OCI-LY3 (cell line): ENCODE measurements at regions not wholly inside any gene's neighbourhood (a gene's known extent, or its start where the extent isn't known, plus 50 kb on each side); places are given as distances from the start of the nearest gene placed in this dataset.

Source experiments
- H2AFZ ChIP-seq: fragments of 200-600, 300-600 bp; shearing (Covaris generic); 2 replicates; pipeline ENCODE4 v1.6.0; 2014; ENCODE audit warnings: antibody characterized with exemption, low read depth, low read length
- H3K27ac ChIP-seq: fragments of 200-600, 300-600 bp; sonication (generic); 2 replicates; pipeline ENCODE4 v1.5.1; 2014; ENCODE audit warnings: mild to moderate bottlenecking, low read length, moderate library complexity, mixed read lengths
- H3K27me3 ChIP-seq: fragments of 200-600, 300-600 bp; sonication (generic); 2 replicates; pipeline ENCODE4 v1.6.1; 2014; ENCODE audit warnings: low read depth, low read length, mixed read lengths
- H3K36me3 ChIP-seq: fragments of 200-600, 300-600 bp; sonication (generic); replicated peaks from 2 replicates; pipeline ENCODE3; 2014; ENCODE audit warnings: low read depth, low read length, mixed read lengths
- H3K4me1 ChIP-seq: fragments of 300-600, 200-600 bp; sonication (generic); 2 replicates; pipeline ENCODE4 v1.6.1; 2014; ENCODE audit warnings: low read length, mixed read lengths
- H3K4me2 ChIP-seq: fragments of 200-600, 300-600 bp; sonication (generic); 2 replicates; pipeline ENCODE4 v1.6.1; 2014; ENCODE audit warnings: low read length, mixed read lengths
- H3K4me3 ChIP-seq: fragments of 300-600, 200-600 bp; sonication (generic); 2 replicates; pipeline ENCODE4 v1.5.1; 2014; ENCODE audit warnings: antibody characterized with exemption, mild to moderate bottlenecking, low read length, moderate library complexity
- H3K79me2 ChIP-seq: fragments of 300-600, 200-600 bp; shearing (Covaris generic); 2 replicates; pipeline ENCODE4 v1.6.1; 2014; ENCODE audit warnings: mild to moderate bottlenecking, low read length, mixed read lengths
- H3K9ac ChIP-seq: fragments of 300-600, 200-600 bp; shearing (Covaris generic); 2 replicates; pipeline ENCODE4 v1.6.0; 2014; ENCODE audit warnings: mild to moderate bottlenecking, low read length, moderate library complexity
- H3K9me3 ChIP-seq: fragments of 200-600, 300-600 bp; shearing (Covaris generic); 2 replicates; pipeline ENCODE4 v1.6.1; 2014; ENCODE audit warnings: low read length, mixed read lengths; ENCODE audit not compliant: insufficient read depth
- H4K20me1 ChIP-seq: fragments of 200-600, 300-600 bp; sonication (generic); 2 replicates; pipeline ENCODE4 v1.6.1; 2016; ENCODE audit warnings: low read length, mixed read lengths; ENCODE audit not compliant: insufficient read depth
- CTCF ChIP-seq: fragments of 200-600, 300-600 bp; sonication (generic); IDR thresholded peaks from 2 replicates; pipeline ENCODE4 v1.5.1; 2014; ENCODE audit warnings: antibody characterized with exemption, low read length, low read depth
- EZH2phosphoT487 ChIP-seq: fragments of 200-600 bp; shearing (Covaris generic); IDR thresholded peaks from 2 replicates; pipeline ENCODE4 v1.6.1; 2018; ENCODE audit warnings: antibody characterized with exemption, mixed run types, low read depth

DNA sequence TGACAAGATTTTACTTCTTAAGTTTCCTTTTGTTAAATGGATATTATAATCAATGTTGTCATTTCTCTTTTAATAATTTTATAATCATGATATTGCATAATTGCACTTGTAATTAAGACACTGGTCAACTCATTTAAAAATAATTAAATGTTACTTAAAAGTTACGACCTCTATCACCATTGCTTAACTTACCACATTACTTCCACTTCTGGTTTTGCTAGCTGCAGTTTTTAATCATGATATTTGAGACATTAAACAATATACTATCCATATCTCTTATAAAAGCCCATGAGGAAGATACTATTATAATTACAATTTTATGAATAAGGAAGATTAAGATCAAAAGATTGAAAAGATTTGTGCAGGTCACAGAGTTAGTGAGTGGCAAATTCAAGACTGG is 502.0 kb downstream of the RNF144A start:
- no peak overlapping the region for H3K9ac ChIP-seq
- H3K27me3 ChIP-seq: peaks cover 43% of the 10 kb centered on the region
- TF ChIP-seq EZH2phosphoT487 (no peak), CTCF (no peak)
- no peak overlapping the region for H2AFZ ChIP-seq
- no peaks in the 10 kb centered on the region; the same call in 1 of the 2 replicates for H3K4me1 ChIP-seq
- H3K36me3 ChIP-seq: no peaks in the 10 kb centered on the region
- no peaks in the 10 kb centered on the region for H4K20me1 ChIP-seq
- no peak overlapping the region for H3K4me3 ChIP-seq
- H3K27ac ChIP-seq: no peak overlapping the region
- no peaks in the 10 kb centered on the region for H3K9me3 ChIP-seq
- H3K79me2 ChIP-seq: no peaks in the 10 kb centered on the region
- no peak overlapping the region for H3K4me2 ChIP-seq

DNA sequence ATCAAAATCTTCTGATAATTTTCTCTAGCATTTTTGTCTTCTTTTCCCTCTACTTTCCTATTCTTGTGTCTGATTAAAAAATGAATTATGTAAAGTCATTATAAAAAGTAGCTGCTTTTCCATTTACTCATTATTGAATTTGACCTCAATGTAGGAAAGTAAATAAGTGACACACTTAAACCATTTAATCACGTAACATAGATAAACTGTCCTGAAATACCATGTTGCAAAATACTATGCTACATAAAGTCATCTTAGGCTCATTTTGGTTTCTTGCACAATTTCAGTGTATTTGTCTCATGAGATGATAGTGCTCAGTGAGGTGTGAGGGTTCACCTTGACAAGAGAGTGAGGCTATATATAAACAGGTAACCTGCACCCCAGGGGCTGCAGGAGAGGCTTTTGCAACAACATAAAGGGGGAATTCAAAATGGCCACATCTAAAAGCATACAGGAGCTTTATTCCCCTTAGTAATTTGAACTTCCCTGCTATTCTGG is 502.7 kb downstream of the RNF144A start:
- H3K9ac ChIP-seq: no peak overlapping the region
- H3K9me3 ChIP-seq: no peaks in the 10 kb centered on the region
- H3K27ac ChIP-seq: no peak overlapping the region
- no peak overlapping the region for H3K4me2 ChIP-seq
- no peaks in the 10 kb centered on the region; the same call in 1 of the 2 replicates for H3K4me1 ChIP-seq
- no peaks in the 10 kb centered on the region for H3K79me2 ChIP-seq
- H3K27me3 ChIP-seq: peaks cover 43% of the 10 kb centered on the region
- H3K4me3 ChIP-seq: no peak overlapping the region
- no peaks in the 10 kb centered on the region for H3K36me3 ChIP-seq
- H4K20me1 ChIP-seq: no peaks in the 10 kb centered on the region
- no peak for TF ChIP-seq CTCF
- TF ChIP-seq EZH2phosphoT487: no peak
- H2AFZ ChIP-seq: no peak overlapping the region

DNA sequence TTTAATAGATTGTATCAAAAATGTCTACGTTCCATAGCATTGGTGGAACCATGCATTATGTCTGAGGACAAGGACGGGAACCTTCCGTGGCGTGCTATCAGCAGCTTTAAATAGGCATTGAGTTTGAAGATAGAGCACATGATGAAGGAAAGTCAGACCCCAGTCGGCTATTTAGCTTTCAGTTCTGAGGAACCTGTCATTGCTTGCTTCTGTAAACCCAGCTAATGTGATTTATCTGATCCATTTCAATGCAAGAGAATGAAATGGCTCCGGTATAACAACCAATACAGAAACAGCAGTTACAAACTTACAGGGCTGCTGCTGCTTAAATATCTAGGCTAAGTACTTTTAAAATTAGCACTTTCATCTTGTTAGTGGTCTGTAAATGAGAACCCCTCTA is 503.3 kb downstream of the RNF144A start:
- Histone ChIP-seq H3K27me3 (peaks cover 43% of the 10 kb centered on the region), H3K4me1 (no peaks in the 10 kb centered on the region; the same call in 1 of the 2 replicates), H3K4me3 (no peak overlapping the region), H2AFZ (no peak overlapping the region), H3K36me3 (no peaks in the 10 kb centered on the region), H4K20me1 (no peaks in the 10 kb centered on the region), H3K9me3 (no peaks in the 10 kb centered on the region), H3K27ac (no peak overlapping the region), H3K4me2 (no peak overlapping the region), H3K9ac (no peak overlapping the region), H3K79me2 (no peaks in the 10 kb centered on the region)
- TF ChIP-seq EZH2phosphoT487: no peak
- no peak for TF ChIP-seq CTCF

DNA sequence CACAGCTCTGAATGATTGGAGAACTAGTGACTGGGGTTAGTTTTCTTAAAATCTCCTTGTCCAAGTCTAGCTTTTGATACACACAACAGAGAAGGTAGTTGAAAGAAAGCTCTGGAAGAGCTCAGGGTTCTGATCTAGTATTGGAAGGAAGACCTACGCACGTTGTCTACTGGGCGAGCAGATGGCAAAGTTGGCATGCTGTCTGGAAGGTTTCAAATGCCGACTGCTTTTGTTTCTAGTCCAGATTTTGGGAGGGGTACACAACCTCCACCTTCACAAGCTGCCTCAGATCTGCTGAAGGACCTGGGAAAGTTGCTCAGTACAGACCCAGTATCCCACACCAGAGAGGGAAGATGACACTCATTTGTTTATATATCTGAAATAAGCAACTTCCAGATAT is 507.3 kb downstream of the RNF144A start:
- Histone ChIP-seq H3K9me3 (no peaks in the 10 kb centered on the region), H3K4me1 (peaks cover 15% of the 10 kb centered on the region), H3K4me2 (no peak overlapping the region), H3K36me3 (no peaks in the 10 kb centered on the region), H3K4me3 (no peak overlapping the region), H2AFZ (no peak overlapping the region), H3K79me2 (no peaks in the 10 kb centered on the region), H3K27me3 (peaks cover 52% of the 10 kb centered on the region), H3K27ac (no peak overlapping the region), H3K9ac (no peak overlapping the region), H4K20me1 (no peaks in the 10 kb centered on the region)
- TF ChIP-seq CTCF: no peak
- no peak for TF ChIP-seq EZH2phosphoT487
